Left cardiac atrium (tissue), 4 donors: ENCODE measurements at regions not wholly inside any gene's neighbourhood (a gene's known extent, or its start where the extent isn't known, plus 50 kb on each side); places are given as distances from the start of the nearest gene placed in this dataset.

Experiments used
- ATAC-seq, 2 donors: fragments of 200-7000 bp; cut with Tn5 transposase; one replicate each; pipeline ENCODE4 v1.9.1; 2020; ENCODE audit warnings: mild to moderate bottlenecking in 2 of 2, moderate library complexity in 2 of 2
- DNase-seq: peaks from one replicate; pipeline ENCODE4 v3.0.0-alpha.2; 2020
- intact Hi-C, 2 donors: fragments of 100-400 bp; cut with DNase I; formaldehyde crosslinking; loops; one replicate each; pipeline versions ENCODE4 v1.14.1 to v1.15.1; 2022 to 2023
- donor health status: DM: no; HTN: yes; CAD: no.
- donor health status: DM: no; HTN: yes; CAD: no; lungs with severe emphysema.
- donor health status: DM: yes; HTN: yes; CAD: no.
- donor health status: Dilated cardiomyopathy.

DNA sequence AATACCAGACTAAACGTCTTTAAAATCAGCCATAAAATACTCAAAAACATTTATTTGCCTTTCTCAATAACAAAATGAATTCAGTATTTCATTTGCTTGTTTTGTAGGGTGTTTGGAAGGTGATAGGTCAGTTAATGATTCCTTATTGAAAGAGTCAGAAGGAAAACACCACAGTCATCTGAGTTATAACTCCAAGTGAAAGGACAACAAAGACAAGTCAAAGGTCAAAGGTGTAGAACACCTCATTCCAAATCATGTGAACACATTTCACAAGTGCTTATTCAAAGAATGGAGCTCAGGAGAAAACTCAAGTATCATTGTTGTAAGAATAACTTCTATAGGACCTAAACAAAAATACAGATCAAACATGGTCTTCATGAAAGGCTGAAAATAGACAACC, 318.6 kb upstream of the PHF14 start:
- ATAC-seq (no peak), DNase-seq (no peak)
- intact Hi-C loops, result no loop called here

DNA sequence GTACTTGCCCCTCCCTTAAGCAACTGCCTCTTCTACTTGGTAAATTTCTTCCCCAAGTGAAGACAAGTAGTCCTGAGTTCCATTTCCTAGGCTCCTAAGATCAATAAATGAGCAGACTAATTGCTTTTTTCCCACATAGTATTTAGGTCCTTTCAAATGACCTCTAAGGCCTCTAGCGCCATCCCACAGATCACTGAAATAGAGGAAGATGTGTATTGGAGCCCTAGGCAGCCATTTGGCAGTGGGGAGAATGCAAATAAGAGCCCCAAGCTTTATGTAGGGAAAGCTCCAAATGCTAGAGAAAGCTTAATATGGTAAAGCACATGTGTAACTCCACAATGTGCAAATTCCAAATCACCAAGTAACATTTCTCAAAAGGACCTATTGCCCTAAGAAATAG, 316.5 kb upstream of the PHF14 start:
- intact Hi-C loops, result no loop called here
- ATAC-seq, result no peak

DNA sequence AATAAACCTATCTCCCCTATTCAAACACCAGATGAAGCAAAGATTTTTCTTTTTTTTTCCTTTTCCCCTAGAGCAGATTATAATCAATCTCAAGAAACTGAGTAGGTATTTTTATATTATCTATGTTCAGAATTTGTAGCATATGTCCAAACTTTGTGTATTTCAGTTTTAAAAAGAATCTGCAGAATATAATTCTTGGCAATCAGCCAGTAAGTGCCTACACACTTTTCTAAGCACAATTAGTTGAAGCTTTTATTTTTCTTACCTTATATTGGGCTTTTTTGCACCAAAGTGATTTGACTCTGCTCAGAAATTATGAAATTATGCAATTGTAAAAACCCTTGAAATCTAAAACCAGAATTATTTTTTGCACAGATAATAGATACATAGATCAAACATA, 315.8 kb upstream of the PHF14 start:
- intact Hi-C loops, result no loop called here
- no peak for ATAC-seq
- no peak for DNase-seq

More for the DNA sequence above, 316.5 kb upstream of the PHF14 start:
- no peak for DNase-seq

DNA sequence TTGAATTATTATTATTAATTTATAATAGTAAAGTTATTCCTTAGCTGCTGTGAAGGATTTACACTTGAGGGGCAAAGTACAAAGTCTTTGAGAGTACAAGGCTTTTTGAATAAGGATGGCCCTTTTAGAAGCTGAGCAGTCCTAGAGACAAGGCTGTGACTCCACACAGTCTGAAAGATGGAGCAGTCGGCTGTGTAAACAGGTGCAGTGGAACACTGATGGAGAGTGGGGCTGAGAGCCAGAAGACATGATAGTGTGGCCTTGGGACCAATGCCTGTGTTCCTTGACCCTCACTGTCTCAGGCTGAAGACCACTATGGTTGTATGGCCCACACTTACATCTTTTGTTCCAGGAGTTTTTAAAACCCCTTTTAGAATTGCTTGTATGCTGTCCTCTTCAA, 311.2 kb upstream of the PHF14 start:
- no peak for DNase-seq
- intact Hi-C loops, result no loop called here
- no peak for ATAC-seq

DNA sequence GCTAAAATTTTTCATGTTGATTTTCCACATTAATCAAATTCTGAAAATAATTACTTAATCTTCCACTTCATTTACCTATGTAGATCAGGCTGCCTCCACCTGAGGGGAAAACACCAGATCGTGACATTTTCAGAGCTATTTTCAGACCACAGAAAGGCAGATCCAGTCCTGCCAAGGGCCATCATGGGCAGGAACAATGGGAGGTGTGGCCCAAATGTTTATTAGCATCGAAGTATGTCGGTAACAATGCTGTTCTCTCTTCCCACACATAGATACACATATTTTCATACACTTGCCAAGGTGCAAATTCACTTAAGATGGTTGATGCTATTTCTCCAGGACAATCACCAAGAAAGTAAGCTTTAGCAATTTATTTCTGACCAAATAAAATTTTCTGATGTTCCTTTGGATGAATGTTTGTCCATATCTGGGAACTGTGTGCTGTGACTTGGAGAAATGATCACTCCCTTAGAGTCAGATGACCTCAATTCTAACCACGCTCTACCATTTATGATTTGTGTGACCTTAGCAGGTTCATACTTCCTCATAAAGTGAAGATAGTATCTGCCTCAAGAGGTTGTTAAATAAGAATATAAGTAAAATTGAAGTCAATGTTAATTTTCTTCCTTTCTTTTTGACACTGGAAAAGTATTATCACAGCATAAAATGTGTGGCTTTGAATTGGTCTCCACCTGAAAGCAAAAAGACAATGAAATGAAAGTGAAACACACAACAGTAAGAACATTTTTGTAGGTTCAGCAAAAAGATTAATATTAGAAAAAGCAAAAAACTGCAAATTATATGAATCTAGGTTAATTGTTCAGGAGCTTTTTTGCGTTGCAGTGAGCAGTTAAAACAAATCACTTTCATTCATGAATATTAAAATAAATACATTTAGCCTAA, 310.4 kb upstream of the PHF14 start:
- DNase-seq (no peak), ATAC-seq (no peak)
- intact Hi-C loops, result no loop called here

DNA sequence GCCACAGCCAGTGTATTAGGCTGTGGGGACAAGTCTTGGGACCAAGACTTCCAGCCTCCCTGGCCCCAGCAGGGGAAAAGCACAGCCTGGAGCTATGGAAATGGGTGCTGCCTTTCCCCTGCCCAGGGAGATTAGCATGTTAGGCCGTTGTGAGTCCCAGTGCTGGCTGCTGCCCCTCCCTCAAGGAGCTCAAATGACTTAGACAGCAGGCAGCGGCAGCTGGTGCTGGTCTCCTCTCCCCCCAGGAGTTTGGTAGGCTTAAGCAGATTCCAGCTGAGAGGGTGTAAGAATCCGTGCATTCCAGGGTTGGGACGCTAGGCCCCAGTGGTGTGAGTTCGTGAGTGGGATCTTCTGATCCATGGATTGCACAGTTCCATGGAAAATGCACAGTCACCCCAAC, 301.5 kb upstream of the PHF14 start:
- ATAC-seq, result no peak
- no peak for DNase-seq
- intact Hi-C loops, result no loop called here

DNA sequence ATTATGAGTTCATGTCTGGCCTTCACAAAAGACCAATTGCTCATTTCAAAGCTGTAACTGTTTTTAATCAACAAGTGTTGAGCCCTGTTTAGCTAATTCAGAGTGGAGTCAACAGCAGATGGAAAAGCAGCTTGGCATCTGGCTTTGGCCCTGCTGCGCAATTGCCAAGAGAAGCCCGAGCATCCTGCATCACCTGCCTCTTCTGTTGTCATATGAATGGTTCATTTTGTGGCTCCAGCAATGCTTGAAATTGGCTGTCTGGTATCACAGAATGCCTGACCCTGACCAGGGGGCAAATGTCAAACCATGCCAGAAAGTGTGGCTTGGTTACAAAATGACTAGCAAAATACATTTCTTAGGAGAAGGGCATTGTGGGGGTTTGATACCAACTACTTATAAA, 296.5 kb upstream of the PHF14 start:
- ATAC-seq (no peak), DNase-seq (no peak)
- intact Hi-C loops, result no loop called here

DNA sequence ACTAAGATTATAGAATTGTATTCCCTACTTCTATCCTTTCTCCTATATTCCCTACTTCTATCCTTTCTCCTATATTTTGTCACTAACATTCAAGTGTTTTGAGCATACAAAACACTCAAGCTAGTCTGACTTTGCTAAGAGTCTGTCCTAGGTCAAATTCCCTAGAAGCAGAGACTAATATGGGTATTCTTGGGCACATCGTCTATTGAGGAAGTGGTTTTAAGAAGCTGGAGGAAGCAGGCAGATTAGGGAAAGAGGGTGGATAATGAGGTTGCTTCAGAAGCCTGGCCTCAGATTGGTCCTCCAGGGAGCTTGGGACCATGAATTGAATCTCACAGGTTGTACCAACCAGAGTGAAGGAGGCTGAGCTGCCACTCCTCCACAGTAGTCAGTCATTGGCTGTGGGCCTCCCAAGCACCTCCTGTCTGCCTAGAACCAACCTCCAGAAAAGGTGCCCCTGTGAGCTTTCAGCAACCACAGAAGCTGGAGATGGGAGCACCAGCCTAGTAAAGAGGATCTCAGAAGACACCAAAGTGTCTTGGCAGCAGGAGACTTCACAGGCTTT, 295.9 kb upstream of the PHF14 start:
- ATAC-seq, result no peak
- intact Hi-C loops, result no loop called here
- DNase-seq, result no peak

DNA sequence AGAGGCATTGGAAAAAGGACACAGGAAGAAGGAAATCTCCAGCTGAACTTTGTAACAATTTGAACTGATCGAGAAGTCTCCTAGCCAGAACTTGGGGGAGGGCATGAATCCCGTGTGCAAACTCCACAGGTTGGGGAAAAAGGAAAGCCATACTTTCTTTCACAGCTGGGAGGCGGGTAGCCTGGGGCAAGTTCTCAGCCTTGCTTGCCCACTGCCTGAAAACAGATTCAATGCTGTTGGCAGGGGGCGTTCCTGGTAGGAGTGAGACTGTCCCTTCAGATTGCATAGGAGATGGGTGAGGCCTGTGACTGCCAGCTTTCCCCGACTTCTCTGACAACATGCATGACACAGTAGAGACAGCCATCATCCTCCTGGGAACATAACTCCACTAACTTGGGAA, 289.1 kb upstream of the PHF14 start:
- no peak for DNase-seq
- intact Hi-C loops, result no loop called here
- ATAC-seq, result no peak

DNA sequence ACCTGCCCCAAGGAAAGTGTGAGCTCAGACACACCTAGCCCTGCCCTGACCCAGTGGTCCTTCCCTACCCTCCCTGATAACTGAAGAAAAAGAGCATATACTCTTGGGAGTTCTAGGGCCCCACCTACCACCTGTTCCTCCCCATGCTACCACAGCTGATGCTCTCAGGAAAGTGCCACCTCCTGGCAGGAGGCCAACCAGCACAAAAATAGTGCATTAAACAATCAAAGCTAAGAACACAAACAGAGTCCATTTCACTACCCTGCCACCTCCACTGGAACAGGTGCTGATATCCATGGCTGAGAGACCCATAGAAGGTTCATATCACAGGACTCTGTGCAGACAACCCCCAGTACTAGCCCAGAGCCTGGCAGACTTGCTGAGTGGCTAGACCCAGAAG, 288.6 kb upstream of the PHF14 start:
- DNase-seq (no peak), ATAC-seq (no peak)
- intact Hi-C loops, result no loop called here

DNA sequence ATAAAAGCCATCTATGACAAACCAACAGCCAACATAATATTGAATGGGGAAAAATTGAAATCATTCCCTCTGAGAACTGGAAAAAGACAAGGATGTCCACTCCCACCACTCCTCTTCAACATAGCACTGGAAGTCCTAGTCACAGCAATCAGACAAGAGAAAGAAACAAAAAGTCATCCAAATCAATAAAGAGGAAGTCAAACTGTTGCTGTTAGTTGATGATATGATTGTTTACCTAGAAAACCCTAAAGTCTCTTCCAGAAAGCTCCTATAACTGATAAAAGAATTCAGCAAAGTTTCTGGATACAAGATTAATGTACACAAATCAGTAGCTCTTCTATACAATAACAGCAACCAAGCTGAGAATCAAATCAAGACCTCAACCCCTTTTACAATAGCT, 285.1 kb upstream of the PHF14 start:
- no peak for DNase-seq
- ATAC-seq, result no peak
- intact Hi-C loops, result no loop called here

DNA sequence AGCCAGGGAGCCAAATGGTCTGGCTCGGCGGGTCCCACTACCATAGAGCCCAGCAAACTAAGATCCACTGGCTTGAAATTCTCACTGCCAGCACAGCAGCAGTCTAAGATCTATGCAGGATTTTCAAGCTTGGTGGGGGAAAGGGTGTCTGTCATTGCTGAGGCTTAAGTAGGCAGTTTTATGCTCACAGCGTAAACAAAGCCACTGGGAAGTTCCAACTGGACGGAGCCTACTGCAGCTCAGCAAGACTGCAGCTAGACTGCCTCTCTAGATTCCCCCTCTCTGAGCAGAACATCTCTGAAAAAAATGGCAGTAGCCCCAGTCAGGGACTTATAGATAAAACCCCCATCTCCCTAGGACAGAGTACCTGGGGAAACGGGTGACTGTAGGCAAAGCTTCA, 277.6 kb upstream of the PHF14 start:
- intact Hi-C loops, result no loop called here
- ATAC-seq (no peak), DNase-seq (no peak)

DNA sequence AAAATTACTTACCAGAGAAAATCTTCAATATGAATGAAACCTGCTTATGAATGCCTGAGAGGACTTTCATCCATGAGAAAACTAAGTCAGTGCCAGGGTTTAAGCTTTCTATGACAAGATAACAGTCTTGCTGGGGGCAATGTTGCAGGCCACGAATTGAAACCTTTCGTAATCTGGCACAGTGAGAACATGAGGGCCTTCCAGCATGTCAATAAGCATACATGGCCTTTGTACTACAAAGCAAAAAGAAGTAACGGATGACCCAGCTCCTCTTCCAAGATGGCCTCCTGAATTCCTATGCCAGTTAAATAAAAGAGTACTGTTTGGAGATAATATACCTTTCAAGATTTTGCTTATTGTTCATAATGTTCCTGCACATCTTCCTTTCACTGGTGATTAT, 270.6 kb upstream of the PHF14 start:
- DNase-seq (no peak), ATAC-seq (no peak)
- intact Hi-C loops, result no loop called here

DNA sequence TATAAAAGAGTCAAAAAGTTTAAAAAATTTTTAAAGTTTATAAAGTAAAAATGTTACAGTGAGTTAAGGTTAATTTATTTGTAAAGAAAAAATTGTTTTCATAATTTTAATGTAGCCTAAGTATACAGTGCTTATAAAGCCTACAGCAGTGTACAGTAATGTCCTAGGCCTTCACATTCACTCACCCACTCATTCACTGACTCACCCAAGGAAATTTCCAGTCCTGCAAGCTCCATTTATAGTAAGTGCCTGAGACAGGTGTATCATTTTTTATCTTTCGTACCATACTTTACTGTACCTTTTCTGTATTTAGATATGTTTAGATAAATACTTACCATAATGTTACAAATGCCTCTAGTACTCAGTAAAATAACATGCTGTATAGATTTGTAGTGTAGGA, 269.7 kb upstream of the PHF14 start:
- intact Hi-C loops, result no loop called here
- DNase-seq, result no peak
- no peak for ATAC-seq

DNA sequence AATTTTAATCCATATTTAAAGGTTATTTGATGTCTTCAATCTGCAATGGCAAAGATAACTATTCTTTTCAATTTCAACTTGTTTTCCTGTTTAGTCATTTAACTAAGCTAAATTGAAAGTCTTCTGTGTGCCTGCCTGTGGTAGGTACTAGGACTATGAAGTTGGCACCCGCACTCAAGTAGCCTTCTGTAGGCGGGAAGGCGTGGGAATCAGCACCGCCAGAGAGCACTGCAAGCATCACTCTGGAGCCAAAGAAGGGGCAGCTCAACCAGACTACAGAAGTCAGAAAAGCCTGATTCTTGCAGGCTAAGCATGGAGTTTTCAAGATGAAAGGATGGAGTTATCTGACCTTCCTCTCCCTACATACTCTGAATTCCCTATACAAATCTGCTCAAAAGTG, 269.0 kb upstream of the PHF14 start:
- DNase-seq (no peak), ATAC-seq (no peak)
- intact Hi-C loops, result no loop called here

DNA sequence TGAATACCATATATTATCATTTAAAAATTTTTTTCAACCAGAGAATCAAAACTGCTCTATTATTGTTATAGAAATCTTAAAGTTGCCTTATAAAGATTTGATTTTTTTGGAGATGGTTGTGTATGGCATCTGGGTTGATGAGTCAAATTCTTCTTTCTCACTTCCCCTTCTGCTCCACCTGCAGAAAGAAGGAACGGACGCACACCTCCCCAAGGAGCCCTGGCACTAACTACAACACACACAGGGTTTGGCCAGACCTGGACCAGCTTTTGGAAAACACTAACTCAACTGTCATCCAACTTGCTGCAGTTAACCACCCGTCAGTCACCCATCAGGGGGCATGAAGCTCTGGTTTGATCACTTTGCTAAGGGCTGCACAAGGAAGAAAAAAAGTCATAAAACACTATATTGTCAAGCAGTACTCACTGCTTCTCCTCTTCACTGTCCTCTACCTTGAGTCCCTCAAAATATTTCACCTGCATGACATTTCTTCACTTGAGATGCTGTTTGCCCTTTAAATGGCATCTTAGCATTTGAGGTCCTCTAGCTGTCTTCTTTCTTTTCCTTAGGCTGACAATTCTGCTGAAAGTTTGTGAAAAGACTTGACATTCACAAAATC, 266.7 kb upstream of the PHF14 start:
- intact Hi-C loops, result no loop called here
- DNase-seq, result no peak
- no peak for ATAC-seq

DNA sequence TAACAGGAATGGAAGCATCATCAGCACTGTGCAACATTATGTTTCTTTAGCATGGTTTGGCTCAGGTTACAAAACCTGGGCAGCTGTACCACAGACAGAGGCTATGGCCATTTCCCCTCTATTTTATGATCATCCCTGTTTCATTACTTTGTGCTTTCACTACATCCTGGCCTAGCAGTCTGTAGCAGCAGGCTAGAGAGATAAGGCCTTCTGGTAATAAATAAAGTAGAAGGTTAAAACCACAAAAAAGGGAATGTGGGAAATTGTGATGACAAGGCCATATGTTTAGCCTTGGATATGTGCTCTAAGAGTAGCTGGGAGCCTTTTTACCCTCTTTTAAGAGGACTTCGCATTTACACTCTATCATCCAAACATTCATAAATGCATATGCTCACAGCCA, 266.2 kb upstream of the PHF14 start:
- intact Hi-C loops, result no loop called here
- DNase-seq (no peak), ATAC-seq (no peak)

DNA sequence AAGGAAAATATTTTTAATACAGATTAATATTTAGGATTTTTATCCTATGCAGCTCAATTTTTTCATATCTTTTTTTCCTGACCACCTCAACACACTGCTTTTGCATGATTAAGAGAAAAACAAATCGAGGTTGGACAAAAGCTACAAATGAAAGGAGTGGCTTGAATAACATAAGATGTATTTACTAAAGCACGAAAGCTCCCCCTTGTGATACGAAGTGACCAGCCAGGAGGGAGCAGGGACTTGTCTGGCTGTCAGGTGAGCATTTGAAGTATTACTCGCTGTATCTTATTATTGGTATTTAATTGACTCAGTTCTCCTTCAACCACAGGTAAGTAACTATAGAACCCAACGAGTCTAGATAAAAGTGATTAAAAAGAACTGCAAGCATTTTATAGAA, 265.2 kb upstream of the PHF14 start:
- DNase-seq, result no peak
- intact Hi-C loops, result no loop called here
- no peak for ATAC-seq

DNA sequence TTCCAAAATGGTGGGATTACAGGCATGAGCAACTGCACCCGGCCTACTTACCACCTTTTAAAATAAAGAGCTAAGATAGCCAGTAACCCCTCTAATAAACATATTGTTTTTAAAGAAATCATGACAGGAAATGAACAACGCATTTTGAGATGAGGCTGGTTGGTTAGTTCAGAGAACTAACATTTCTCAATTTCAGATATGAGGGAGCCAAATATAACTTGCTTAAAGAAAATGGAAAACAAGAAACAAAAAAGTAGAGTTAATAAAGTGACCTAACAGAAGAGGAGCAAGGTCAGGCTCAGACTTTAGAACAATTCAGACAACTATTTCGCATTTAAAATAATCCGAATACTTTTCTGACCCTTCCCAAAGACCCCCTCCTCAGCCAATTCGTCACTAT, 254.9 kb upstream of the PHF14 start:
- intact Hi-C loops, result no loop called here
- DNase-seq (no peak), ATAC-seq (no peak)

DNA sequence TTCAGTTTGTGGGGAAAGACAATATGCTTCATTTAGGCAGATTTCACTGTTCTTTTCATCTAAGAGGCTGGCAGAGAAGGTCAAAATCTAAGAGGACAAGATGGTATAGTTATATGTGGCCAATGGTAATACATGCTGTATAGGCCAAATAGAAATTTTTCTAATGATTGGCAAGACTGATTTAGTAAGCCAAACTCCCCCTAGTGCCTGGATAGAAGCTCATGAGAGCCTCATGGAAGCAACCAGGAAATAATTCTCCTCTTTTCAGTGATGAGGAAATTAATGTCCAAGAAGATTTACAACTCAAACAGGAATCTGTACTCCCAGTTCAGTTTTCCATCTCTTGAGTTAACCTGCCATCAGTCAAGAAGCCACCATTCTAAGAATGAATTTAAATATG, 253.6 kb upstream of the PHF14 start:
- ATAC-seq (no peak), DNase-seq (no peak)
- intact Hi-C loops, result no loop called here

DNA sequence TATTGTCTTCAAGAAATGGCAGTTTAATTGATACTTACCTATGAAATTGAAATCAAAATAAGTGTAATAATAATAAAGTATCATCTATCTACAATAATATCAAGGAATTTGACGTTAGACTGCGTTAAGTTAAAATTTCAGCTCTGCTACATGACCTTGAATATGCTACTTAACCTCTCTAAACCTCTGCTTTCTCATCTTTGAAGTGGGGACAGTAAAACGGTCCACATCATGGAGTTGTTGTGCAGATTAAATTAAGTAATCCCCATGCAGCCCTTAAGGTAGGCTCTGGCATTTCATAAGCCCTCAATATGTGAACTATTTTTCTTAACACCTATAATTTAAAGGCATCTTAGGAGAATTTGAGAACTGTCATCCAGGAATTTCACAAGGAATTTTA, 252.4 kb upstream of the PHF14 start:
- DNase-seq, result no peak
- no peak for ATAC-seq
- intact Hi-C loops, result no loop called here
